ENCODE measurements at regions not wholly inside any gene's neighbourhood (a gene's known extent, or its start where the extent isn't known, plus 50 kb on each side); places are given as distances from the start of the nearest gene placed in this dataset.

DNA sequence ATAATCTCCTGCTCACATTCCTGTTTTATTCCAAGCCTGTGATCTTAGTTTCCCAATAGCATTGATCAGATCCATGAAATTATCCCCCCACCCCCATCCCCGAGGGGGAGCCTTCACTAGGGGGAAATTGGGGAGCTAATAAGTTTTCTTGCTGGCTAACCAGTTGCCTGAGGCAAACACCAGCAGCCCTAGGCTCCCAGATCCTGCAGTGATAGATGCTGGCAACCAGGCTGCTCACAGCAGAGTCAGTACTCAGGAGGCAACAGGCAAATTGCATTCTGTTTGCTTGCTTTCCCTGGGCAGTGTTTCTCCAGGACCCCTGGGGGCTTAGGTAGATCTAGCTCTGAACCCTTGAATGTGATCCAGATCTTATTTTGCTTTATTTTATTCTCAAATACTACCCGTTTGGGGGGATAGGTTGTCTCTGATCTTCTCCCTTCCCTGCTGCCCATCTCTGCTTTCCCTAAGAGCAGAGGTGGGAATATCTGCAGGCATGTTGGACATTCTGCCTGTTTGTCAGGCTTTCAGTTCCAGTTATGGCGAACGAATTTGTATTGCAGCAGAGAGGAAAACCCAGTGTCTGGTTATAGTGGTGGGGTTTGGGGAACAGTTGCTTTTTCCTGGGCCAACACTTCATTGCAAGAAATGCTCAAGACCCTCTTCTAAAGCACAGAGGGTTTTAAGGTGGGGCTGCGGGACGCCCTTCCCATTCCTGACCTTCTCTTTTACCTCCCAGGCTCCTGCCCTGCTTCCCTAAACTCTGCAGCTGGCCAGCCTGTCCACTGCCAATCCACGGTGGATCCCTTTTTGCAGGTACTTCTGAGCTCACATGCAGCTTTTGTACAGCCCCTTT is 289.8 kb upstream of the PLXNA2 start:
- Histone ChIP-seq H3F3A (ENCODE audit: insufficient read depth, low read depth) (no peaks in the 10 kb centered on the region), H3K9me3 (ENCODE audit: insufficient read depth, low read depth) (no peaks in the 10 kb centered on the region), H3K27me3 (ENCODE audit: insufficient read depth, low read depth) (peaks cover 82% of the 10 kb centered on the region), H3K79me2 (ENCODE audit: low read depth) (no peaks in the 10 kb centered on the region), H4K20me1 (ENCODE audit: insufficient read depth) (no peaks in the 10 kb centered on the region), H2AFZ (no peak overlapping the region), H3K27ac (no peak overlapping the region), H3K4me2 (no peak overlapping the region), H3K4me3 (no peak overlapping the region), H3K9me2 (ENCODE audit: insufficient read depth) (no peaks in the 10 kb centered on the region), H3K36me3 (ENCODE audit: low read depth) (no peaks in the 10 kb centered on the region), H3K4me1 (replicated peaks; ENCODE audit: insufficient read depth) (no peaks in the 10 kb centered on the region)
- POLR2A ChIA-PET (ENCODE audit: unreplicated experiment) = no interaction called here
- intact Hi-C loops (cut with micrococcal nuclease; ENCODE audit: unreplicated experiment) = no loop called here
- CTCF ChIA-PET = no interaction called here
- TF ChIP-seq EZH2 (IDR thresholded peaks at IDR 0.05; ENCODE audit: low read depth) = no peak
- TF ChIP-seq, protein P1, sequence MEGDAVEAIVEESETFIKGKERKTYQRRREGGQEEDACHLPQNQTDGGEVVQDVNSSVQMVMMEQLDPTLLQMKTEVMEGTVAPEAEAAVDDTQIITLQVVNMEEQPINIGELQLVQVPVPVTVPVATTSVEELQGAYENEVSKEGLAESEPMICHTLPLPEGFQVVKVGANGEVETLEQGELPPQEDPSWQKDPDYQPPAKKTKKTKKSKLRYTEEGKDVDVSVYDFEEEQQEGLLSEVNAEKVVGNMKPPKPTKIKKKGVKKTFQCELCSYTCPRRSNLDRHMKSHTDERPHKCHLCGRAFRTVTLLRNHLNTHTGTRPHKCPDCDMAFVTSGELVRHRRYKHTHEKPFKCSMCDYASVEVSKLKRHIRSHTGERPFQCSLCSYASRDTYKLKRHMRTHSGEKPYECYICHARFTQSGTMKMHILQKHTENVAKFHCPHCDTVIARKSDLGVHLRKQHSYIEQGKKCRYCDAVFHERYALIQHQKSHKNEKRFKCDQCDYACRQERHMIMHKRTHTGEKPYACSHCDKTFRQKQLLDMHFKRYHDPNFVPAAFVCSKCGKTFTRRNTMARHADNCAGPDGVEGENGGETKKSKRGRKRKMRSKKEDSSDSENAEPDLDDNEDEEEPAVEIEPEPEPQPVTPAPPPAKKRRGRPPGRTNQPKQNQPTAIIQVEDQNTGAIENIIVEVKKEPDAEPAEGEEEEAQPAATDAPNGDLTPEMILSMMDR (conservative IDR thresholded peaks at IDR 0.05) = no peak
- DNase-seq = no peak
- no TSS peak for BruUV-seq (replicated peaks)

DNA sequence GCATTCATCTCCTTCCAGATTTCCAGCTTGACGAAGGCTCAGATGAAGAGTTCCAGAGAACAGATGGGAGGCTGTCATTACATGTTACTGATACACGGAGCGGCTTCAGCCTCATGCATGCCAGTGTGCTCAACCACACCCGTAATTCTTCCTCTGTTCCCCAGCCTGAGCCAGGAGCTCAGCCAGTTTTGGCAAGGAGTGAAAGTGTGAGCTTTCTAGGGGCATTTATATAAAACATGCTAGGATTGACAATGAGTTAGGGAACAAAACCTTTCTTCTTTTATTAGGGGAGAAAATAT is 290.4 kb upstream of the PLXNA2 start:
- no TSS peak for BruUV-seq (replicated peaks)
- POLR2A ChIA-PET (ENCODE audit: unreplicated experiment) = no interaction called here

DNA sequence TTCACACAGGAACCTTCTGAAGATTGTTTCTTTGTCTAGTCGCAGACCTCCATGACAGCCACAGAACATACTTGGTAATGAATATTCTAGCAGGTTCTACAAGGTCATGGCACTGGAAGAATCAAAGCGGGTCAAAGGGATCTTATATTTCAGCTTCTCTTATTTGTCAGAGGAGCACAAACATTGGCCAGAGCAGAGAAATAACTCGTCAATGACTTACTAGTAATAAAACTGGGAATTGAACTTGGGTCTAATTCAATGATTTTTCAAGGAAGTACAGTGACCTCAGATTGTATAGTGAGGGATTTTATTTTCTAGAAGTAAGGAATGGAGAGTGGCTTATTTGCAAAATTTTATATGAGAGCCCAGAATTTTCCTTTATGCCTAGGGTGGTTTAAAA is 290.8 kb upstream of the PLXNA2 start:
- Histone ChIP-seq H3K27me3 (ENCODE audit: insufficient read depth, low read depth) (peaks cover 84% of the 10 kb centered on the region), H4K20me1 (ENCODE audit: insufficient read depth) (no peaks in the 10 kb centered on the region), H3K4me3 (no peak overlapping the region), H3F3A (ENCODE audit: insufficient read depth, low read depth) (no peaks in the 10 kb centered on the region), H3K9me2 (ENCODE audit: insufficient read depth) (no peaks in the 10 kb centered on the region), H3K79me2 (ENCODE audit: low read depth) (no peaks in the 10 kb centered on the region), H3K27ac (no peak overlapping the region), H3K4me2 (no peak overlapping the region), H3K9me3 (ENCODE audit: insufficient read depth, low read depth) (no peaks in the 10 kb centered on the region), H2AFZ (no peak overlapping the region), H3K4me1 (replicated peaks; ENCODE audit: insufficient read depth) (no peaks in the 10 kb centered on the region), H3K36me3 (ENCODE audit: low read depth) (no peaks in the 10 kb centered on the region)
- no TSS peak for BruUV-seq (replicated peaks)
- intact Hi-C loops (cut with micrococcal nuclease; ENCODE audit: unreplicated experiment) = no loop called here
- CTCF ChIA-PET = no interaction called here
- TF ChIP-seq, protein P1 (conservative IDR thresholded peaks at IDR 0.05) = no peak
- TF ChIP-seq EZH2 (IDR thresholded peaks at IDR 0.05; ENCODE audit: low read depth) = no peak
- no peak for DNase-seq
- POLR2A ChIA-PET (ENCODE audit: unreplicated experiment) = no interaction called here

More for the DNA sequence above, 290.4 kb upstream of the PLXNA2 start:
- CTCF ChIA-PET = no interaction called here
- no peak for TF ChIP-seq EZH2 (IDR thresholded peaks at IDR 0.05; ENCODE audit: low read depth)
- TF ChIP-seq, protein P1 (conservative IDR thresholded peaks at IDR 0.05) = no peak
- Histone ChIP-seq H3K4me3 (no peak overlapping the region), H3K4me1 (replicated peaks; ENCODE audit: insufficient read depth) (no peaks in the 10 kb centered on the region), H3F3A (ENCODE audit: insufficient read depth, low read depth) (no peaks in the 10 kb centered on the region), H3K4me2 (no peak overlapping the region), H2AFZ (no peak overlapping the region), H4K20me1 (ENCODE audit: insufficient read depth) (no peaks in the 10 kb centered on the region), H3K9me2 (ENCODE audit: insufficient read depth) (no peaks in the 10 kb centered on the region), H3K79me2 (ENCODE audit: low read depth) (no peaks in the 10 kb centered on the region), H3K9me3 (ENCODE audit: insufficient read depth, low read depth) (no peaks in the 10 kb centered on the region), H3K27me3 (ENCODE audit: insufficient read depth, low read depth) (peaks cover 84% of the 10 kb centered on the region), H3K36me3 (ENCODE audit: low read depth) (no peaks in the 10 kb centered on the region), H3K27ac (no peak overlapping the region)
- DNase-seq = no peak
- intact Hi-C loops (cut with micrococcal nuclease; ENCODE audit: unreplicated experiment) = no loop called here

Measured in PC-9 (cell line).